IPS DF 19.7 (cell line): ENCODE measurements at regions not wholly inside any gene's neighbourhood (a gene's known extent, or its start where the extent isn't known, plus 50 kb on each side); places are given as distances from the start of the nearest gene placed in this dataset.
"Not testable (repeated sequence)": the region's sequence is repeated elsewhere in the genome, so short reads cannot be mapped to it uniquely, and the experiment has no call there.

ENCODE experiments used
- DNase-seq: peaks from one replicate; pipeline ENCODE4 v3.0.0-alpha.2; 2013; ENCODE audit warnings: low read depth, low spot score

GRCh38 chr11:87465716-87466115, 428.0 kb downstream of the TMEM135 start:
- no peak for DNase-seq

GRCh38 chr11:87463486-87464102, 425.9 kb downstream of the TMEM135 start:
- DNase-seq: peak; percentile 42

GRCh38 chr11:87462171-87462570, 424.4 kb downstream of the TMEM135 start:
- DNase-seq: no peak

GRCh38 chr11:87460842-87461637, 423.3 kb downstream of the TMEM135 start:
- DNase-seq: no peak

GRCh38 chr11:87460279-87460678, 422.5 kb downstream of the TMEM135 start:
- DNase-seq: no peak

GRCh38 chr11:87459351-87459750, 421.6 kb downstream of the TMEM135 start:
- no peak for DNase-seq

GRCh38 chr11:87456499-87456898, 418.8 kb downstream of the TMEM135 start:
- DNase-seq: no peak

GRCh38 chr11:87455180-87455579, 417.4 kb downstream of the TMEM135 start:
- DNase-seq: no peak

- no peak for DNase-seq
Observed at GRCh38 chr11:87454241-87454640, 416.5 kb downstream of the TMEM135 start.

- DNase-seq: no peak
Observed at GRCh38 chr11:87453531-87454089, 415.9 kb downstream of the TMEM135 start.

GRCh38 chr11:87452025-87452424, 414.3 kb downstream of the TMEM135 start:
- not testable (repeated sequence) for DNase-seq

GRCh38 chr11:87451395-87451794, 413.7 kb downstream of the TMEM135 start:
- no peak for DNase-seq

- no peak for DNase-seq
Observed at GRCh38 chr11:87447606-87448005, 409.9 kb downstream of the TMEM135 start.

GRCh38 chr11:87444993-87445392, 407.3 kb downstream of the TMEM135 start:
- DNase-seq: no peak

- DNase-seq: no peak
Observed at GRCh38 chr11:87443707-87444106, 406.0 kb downstream of the TMEM135 start.

- no peak for DNase-seq
Observed at GRCh38 chr11:87440076-87440770, 402.5 kb downstream of the TMEM135 start.

- no peak for DNase-seq
Observed at GRCh38 chr11:87438416-87438815, 400.7 kb downstream of the TMEM135 start.

GRCh38 chr11:87437844-87438223, 400.1 kb downstream of the TMEM135 start:
- DNase-seq: no peak

GRCh38 chr11:87437133-87437843, 399.6 kb downstream of the TMEM135 start:
- no peak for DNase-seq

GRCh38 chr11:87432022-87432421, 394.3 kb downstream of the TMEM135 start:
- no peak for DNase-seq

GRCh38 chr11:87431392-87431791, 393.7 kb downstream of the TMEM135 start:
- no peak for DNase-seq

- DNase-seq: no peak
Observed at GRCh38 chr11:87430821-87431220, 393.1 kb downstream of the TMEM135 start.
